Adrenal gland (tissue), 5 donors: ENCODE measurements at regions not wholly inside any gene's neighbourhood (a gene's known extent, or its start where the extent isn't known, plus 50 kb on each side); places are given as distances from the start of the nearest gene placed in this dataset.

ENCODE experiments used
- POLR2A ChIP-seq, 2 donors: fragments of 450-650 bp; IDR thresholded peaks; one replicate each; pipeline ENCODE4 v1.6.1; 2017; ENCODE audit warnings: antibody characterized with exemption in 2 of 2, mild to moderate bottlenecking in 2 of 2, moderate library complexity in 1 of 2
- TF ChIP-seq, protein P1 (sequence below), 6 experiments: fragments of 450-650 bp in 4 of 6; fragments of 200-600 bp in 2 of 6; sonication (generic) in 1 of 6; IDR thresholded peaks; 1 replicate in 5 of 6; 2 replicates in 1 of 6; pipeline versions ENCODE4 v1.5.1 to v1.8.0; 2016 to 2021; ENCODE audit warnings: antibody characterized with exemption in 6 of 6, mild to moderate bottlenecking in 2 of 6, moderate library complexity in 1 of 6
- donor health status: DM: no; HTN: no; CAD: no.

GRCh38 chr2:236939721-236940231 is 145.9 kb upstream of the COPS8 start:
- TF ChIP-seq, protein P1, sequence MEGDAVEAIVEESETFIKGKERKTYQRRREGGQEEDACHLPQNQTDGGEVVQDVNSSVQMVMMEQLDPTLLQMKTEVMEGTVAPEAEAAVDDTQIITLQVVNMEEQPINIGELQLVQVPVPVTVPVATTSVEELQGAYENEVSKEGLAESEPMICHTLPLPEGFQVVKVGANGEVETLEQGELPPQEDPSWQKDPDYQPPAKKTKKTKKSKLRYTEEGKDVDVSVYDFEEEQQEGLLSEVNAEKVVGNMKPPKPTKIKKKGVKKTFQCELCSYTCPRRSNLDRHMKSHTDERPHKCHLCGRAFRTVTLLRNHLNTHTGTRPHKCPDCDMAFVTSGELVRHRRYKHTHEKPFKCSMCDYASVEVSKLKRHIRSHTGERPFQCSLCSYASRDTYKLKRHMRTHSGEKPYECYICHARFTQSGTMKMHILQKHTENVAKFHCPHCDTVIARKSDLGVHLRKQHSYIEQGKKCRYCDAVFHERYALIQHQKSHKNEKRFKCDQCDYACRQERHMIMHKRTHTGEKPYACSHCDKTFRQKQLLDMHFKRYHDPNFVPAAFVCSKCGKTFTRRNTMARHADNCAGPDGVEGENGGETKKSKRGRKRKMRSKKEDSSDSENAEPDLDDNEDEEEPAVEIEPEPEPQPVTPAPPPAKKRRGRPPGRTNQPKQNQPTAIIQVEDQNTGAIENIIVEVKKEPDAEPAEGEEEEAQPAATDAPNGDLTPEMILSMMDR (IDR thresholded peaks at IDR 0.05), result no peak
- no peak for TF ChIP-seq POLR2A (IDR thresholded peaks at IDR 0.05)
